ENCODE measurements at regions not wholly inside any gene's neighbourhood (a gene's known extent, or its start where the extent isn't known, plus 50 kb on each side); places are given as distances from the start of the nearest gene placed in this dataset.

DNA sequence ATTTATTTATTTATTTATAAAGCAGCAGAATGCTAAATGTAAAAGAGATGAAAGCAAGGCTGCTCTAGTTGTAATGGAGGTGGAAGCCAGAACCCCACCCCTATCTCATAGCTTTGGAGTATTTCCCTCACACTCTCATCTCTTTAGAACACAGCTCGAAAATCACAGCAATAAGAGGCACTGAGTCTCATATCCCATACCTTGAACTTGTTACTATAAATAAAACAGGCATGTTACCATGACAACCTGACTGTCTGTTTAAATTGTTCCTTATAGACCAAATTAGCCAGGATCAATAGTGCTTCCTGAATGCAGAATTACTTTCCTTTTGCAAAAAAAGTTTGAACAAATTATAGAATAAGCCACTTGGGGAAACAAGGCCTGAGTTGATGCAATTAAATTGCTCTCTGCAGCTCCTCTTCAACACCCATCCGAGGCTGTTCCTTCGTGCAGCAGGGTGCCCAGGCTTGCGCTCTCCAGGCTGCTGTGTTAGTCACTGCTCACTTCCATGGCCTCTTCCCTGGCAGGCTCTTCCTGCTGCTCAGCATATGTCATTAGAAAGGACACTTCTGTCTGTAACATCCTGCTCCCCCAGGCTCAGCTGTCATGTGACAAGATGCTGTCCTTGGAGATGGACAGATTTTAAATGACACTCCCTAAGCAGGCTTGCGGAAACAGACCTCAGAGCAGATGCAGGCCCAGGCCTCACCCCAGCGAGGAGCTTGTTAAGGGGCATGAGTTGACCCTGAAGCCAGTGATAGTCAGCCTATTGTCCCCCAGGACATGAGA, 120.2 kb downstream of the CARTPT start:
- H3K4me3 ChIP-seq, result no peak overlapping the region
- no peak for DNase-seq
- intact Hi-C loops (cut with micrococcal nuclease), result no loop called here
- H3K9me3 ChIP-seq (replicated peaks), result peaks cover 6% of the 10 kb centered on the region
- TF ChIP-seq, protein P1, sequence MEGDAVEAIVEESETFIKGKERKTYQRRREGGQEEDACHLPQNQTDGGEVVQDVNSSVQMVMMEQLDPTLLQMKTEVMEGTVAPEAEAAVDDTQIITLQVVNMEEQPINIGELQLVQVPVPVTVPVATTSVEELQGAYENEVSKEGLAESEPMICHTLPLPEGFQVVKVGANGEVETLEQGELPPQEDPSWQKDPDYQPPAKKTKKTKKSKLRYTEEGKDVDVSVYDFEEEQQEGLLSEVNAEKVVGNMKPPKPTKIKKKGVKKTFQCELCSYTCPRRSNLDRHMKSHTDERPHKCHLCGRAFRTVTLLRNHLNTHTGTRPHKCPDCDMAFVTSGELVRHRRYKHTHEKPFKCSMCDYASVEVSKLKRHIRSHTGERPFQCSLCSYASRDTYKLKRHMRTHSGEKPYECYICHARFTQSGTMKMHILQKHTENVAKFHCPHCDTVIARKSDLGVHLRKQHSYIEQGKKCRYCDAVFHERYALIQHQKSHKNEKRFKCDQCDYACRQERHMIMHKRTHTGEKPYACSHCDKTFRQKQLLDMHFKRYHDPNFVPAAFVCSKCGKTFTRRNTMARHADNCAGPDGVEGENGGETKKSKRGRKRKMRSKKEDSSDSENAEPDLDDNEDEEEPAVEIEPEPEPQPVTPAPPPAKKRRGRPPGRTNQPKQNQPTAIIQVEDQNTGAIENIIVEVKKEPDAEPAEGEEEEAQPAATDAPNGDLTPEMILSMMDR (IDR thresholded peaks at IDR 0.05; ENCODE audit: borderline replicate concordance), result no peak
- H3K27ac ChIP-seq (replicated peaks), result no peak overlapping the region
- no peaks in the 10 kb centered on the region for H3K27me3 ChIP-seq (ENCODE audit: low read depth)
- no peaks in the 10 kb centered on the region for H3K36me3 ChIP-seq
- no peaks in the 10 kb centered on the region for H3K4me1 ChIP-seq

DNA sequence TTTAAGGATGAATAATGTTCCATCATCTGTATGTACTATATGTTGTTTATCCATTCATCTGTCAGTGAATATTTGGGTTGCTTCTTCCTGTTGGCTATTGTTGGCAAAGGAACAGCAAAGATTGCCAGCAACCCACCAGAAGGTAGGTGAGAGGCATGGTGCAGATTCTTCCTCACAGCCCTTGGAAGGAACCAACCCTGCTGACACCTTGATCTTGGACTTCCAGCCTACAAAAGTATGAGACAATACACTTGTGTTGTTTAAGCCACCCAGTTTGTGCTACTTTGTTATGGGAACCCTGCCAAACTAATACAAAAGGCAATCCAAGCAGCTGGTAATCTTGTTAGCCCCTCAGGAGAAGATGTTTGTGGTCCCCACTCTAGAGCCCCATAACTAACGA, 122.0 kb downstream of the CARTPT start:
- Histone ChIP-seq H3K4me1 (no peaks in the 10 kb centered on the region), H3K27ac (replicated peaks) (no peak overlapping the region), H3K36me3 (no peaks in the 10 kb centered on the region), H3K9me3 (replicated peaks) (peaks cover 6% of the 10 kb centered on the region), H3K4me3 (no peak overlapping the region), H3K27me3 (ENCODE audit: low read depth) (no peaks in the 10 kb centered on the region)
- DNase-seq, result no peak
- intact Hi-C loops (cut with micrococcal nuclease), result no loop called here
- TF ChIP-seq, protein P1 (IDR thresholded peaks at IDR 0.05; ENCODE audit: borderline replicate concordance), result no peak

DNA sequence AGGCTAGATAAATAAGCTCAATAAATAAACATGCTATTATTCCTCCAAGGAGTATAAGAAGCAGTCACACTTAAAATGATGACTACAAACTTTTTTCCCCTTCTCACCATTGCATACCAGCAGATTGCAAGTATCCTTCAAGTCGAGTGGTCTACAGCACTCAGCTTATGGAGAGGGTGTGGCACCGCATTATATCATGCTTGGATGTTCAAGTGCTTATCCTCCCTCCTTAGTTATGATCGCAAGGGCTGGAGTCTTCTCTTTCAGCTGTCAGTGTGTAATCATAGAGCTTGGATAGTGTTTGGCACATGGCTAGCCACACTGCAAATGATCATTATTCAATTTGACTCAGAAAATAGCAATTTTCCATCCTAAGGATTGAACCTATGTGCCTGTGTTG, 124.0 kb downstream of the CARTPT start:
- Histone ChIP-seq H3K27ac (replicated peaks) (no peak overlapping the region), H3K27me3 (ENCODE audit: low read depth) (no peaks in the 10 kb centered on the region), H3K4me1 (no peaks in the 10 kb centered on the region), H3K4me3 (no peak overlapping the region), H3K36me3 (no peaks in the 10 kb centered on the region), H3K9me3 (replicated peaks) (peaks cover 6% of the 10 kb centered on the region)
- DNase-seq, result no peak
- TF ChIP-seq, protein P1 (IDR thresholded peaks at IDR 0.05; ENCODE audit: borderline replicate concordance), result no peak
- intact Hi-C loops (cut with micrococcal nuclease), result no loop called here

DNA sequence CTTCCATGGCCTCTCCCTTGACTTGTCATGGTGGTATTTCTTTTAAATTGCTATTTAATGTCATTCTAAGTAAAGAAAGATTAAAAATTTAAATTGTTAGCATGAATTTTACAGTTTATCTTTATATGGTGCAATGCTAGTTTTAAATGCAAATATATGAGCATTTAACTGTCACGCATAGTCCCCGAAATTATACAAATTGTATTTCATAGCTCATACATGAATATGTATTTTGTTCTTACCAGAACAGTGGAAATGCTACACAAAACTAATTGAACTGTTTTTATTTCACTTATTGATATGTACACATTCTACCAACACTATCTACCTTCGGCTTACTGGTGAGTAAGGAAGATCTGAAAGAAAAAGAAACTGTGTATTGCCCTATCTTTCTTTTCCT, 125.8 kb downstream of the CARTPT start:
- intact Hi-C loops (cut with micrococcal nuclease), result no loop called here
- no peaks in the 10 kb centered on the region for H3K36me3 ChIP-seq
- no peak for DNase-seq
- H3K27ac ChIP-seq (replicated peaks), result no peak overlapping the region
- no peaks in the 10 kb centered on the region for H3K4me1 ChIP-seq
- no peaks in the 10 kb centered on the region for H3K27me3 ChIP-seq (ENCODE audit: low read depth)
- TF ChIP-seq, protein P1 (IDR thresholded peaks at IDR 0.05; ENCODE audit: borderline replicate concordance), result no peak
- H3K4me3 ChIP-seq, result no peak overlapping the region
- H3K9me3 ChIP-seq (replicated peaks), result peaks cover 7% of the 10 kb centered on the region

DNA sequence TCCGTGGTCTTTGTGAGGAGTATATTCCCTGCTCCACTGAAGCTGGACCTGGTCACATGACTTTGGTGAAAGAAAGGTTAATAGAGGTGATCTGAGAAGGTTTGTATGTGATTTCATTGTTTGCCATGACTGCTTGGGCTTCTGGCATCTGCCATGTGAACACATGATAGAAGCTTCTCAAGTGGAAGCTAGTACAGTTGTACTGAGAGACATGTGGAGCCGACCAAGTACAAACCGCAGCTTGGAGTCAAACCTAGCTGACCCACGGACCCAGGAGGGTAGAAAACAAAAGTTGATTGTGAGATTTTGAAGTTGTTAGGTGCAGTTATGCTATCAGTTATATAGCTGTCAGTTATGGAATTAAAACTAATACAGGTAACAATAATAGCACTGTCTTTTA, 140.4 kb downstream of the CARTPT start:
- DNase-seq, result no peak
- intact Hi-C loops (cut with micrococcal nuclease), result no loop called here
- Histone ChIP-seq H3K9me3 (replicated peaks) (peaks cover 45% of the 10 kb centered on the region), H3K36me3 (no peaks in the 10 kb centered on the region), H3K4me3 (no peak overlapping the region), H3K4me1 (peaks cover 10% of the 10 kb centered on the region), H3K27ac (replicated peaks) (no peak overlapping the region), H3K27me3 (ENCODE audit: low read depth) (no peaks in the 10 kb centered on the region)
- TF ChIP-seq, protein P1 (IDR thresholded peaks at IDR 0.05; ENCODE audit: borderline replicate concordance), result no peak

All from left ventricle myocardium inferior (tissue), 1 donor.